ENCODE measurements at regions not wholly inside any gene's neighbourhood (a gene's known extent, or its start where the extent isn't known, plus 50 kb on each side); places are given as distances from the start of the nearest gene placed in this dataset.
A peak's percentile ranks its signal among the peaks of the same experiment; 100 is the strongest.
"Not testable (repeated sequence)": the region's sequence is repeated elsewhere in the genome, so short reads cannot be mapped to it uniquely, and the experiment has no call there.

- DNase-seq, result no peak
These were observed 249.4 kb downstream of the ANKRD30B start for GRCh38 chr18:14997357-14997756.

GRCh38 chr18:14997899-14998298, 249.9 kb downstream of the ANKRD30B start:
- not testable (repeated sequence) for DNase-seq

- not testable (repeated sequence) for DNase-seq
These were observed 250.5 kb downstream of the ANKRD30B start for GRCh38 chr18:14998360-14999042.

GRCh38 chr18:14999085-14999975, 251.4 kb downstream of the ANKRD30B start:
- DNase-seq, result no peak

GRCh38 chr18:15000119-15001037, 252.4 kb downstream of the ANKRD30B start:
- DNase-seq, result not testable (repeated sequence)

GRCh38 chr18:15001038-15001794, 253.2 kb downstream of the ANKRD30B start:
- DNase-seq, result not testable (repeated sequence)

- not testable (repeated sequence) for DNase-seq
These were observed 253.8 kb downstream of the ANKRD30B start for GRCh38 chr18:15001795-15002107.

GRCh38 chr18:15002765-15003164, 254.8 kb downstream of the ANKRD30B start:
- not testable (repeated sequence) for DNase-seq

- not testable (repeated sequence) for DNase-seq
These were observed 255.3 kb downstream of the ANKRD30B start for GRCh38 chr18:15003231-15003630.

GRCh38 chr18:15003636-15004269, 255.8 kb downstream of the ANKRD30B start:
- not testable (repeated sequence) for DNase-seq

GRCh38 chr18:15004270-15004973, 256.4 kb downstream of the ANKRD30B start:
- DNase-seq, result not testable (repeated sequence)

GRCh38 chr18:15005313-15006130, 257.6 kb downstream of the ANKRD30B start:
- no peak for DNase-seq

- not testable (repeated sequence) for DNase-seq
These were observed 258.6 kb downstream of the ANKRD30B start for GRCh38 chr18:15006616-15007015.

GRCh38 chr18:15026041-15026440, 278.1 kb downstream of the ANKRD30B start:
- DNase-seq, result not testable (repeated sequence)

GRCh38 chr18:15028037-15028436, 280.1 kb downstream of the ANKRD30B start:
- peak in 1 of 2 experiments; percentile 27 for DNase-seq

- DNase-seq, result not testable (repeated sequence)
These were observed 312.4 kb downstream of the ANKRD30B start for GRCh38 chr18:15060279-15060880.

GRCh38 chr18:15061289-15061896, 313.4 kb downstream of the ANKRD30B start:
- not testable (repeated sequence) for DNase-seq

- not testable (repeated sequence) for DNase-seq
These were observed 318.5 kb downstream of the ANKRD30B start for GRCh38 chr18:15066434-15066833.

- DNase-seq, result not testable (repeated sequence)
These were observed 323.3 kb downstream of the ANKRD30B start for GRCh38 chr18:15071311-15071710.
